Heart left ventricle (tissue), 13 donors: ENCODE measurements at regions not wholly inside any gene's neighbourhood (a gene's known extent, or its start where the extent isn't known, plus 50 kb on each side); places are given as distances from the start of the nearest gene placed in this dataset.

ENCODE experiments used
- CTCF ChIP-seq, 12 donors: fragments of 200-600 bp; sonication (generic) in 4 of 12; IDR thresholded peaks; one replicate each; pipeline versions ENCODE4 v1.5.0 to v1.8.0; 2018 to 2022; ENCODE audit warnings: antibody characterized with exemption in 12 of 12, mild to moderate bottlenecking in 5 of 12
- POLR2A ChIP-seq, 2 donors: fragments of 450-650 bp; IDR thresholded peaks; one replicate each; pipeline ENCODE4 v1.6.1; 2017; ENCODE audit warnings: antibody characterized with exemption in 2 of 2, mild to moderate bottlenecking in 2 of 2, moderate library complexity in 2 of 2
- donor health status: ischemic (EF 13 %, LVEDD 7.1; RV severe dilation, severe dysfunction).
- donor health status: DM: no; HTN: yes; CAD: no.
- donor health status: DM: no; HTN: no; CAD: no.
- donor health status: ischemic (EF 25% LVEDD 6.9; RV normal size, moderate dysfunction).
- donor health status: ischemic (EF 25% LVEDD 5.7; RV mildly dilated, moderate dysfunction).
- donor health status: ischemic (EF 35%, LVEDD 5.7; RV mildly dilated, moderate dysfunction).
- donor health status: nonischemic (EF 11% LVEDD 7.7; RV severe dilation, severe dysfunction).
- donor health status: DM: yes; HTN: yes; CAD: no.
- donor health status: PGD.
- donor health status: ischemic (EF 29% LVEDD 5.4; RV normal size, mild dysfunction).
- donor health status: nonischemic (EF 23%, LVEDD 6.1; RV moderate dilation, normal function).

DNA sequence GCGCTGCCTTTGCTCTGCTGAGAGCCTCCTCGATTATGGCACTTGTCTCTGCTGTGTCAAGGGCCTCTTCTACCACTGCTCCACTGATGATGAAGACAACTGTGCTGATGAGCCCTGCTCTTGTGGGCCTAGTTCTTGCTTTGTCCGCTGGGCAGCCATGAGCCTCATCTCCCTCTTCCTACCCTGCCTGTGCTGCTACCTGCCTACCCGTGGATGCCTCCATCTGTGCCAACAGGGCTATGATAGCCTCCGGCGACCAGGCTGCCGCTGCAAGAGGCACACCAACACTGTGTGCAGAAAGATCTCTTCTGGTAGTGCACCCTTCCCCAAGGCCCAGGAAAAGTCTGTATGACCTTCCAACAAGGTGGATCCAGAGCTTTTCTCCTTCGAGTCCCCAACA, 106.8 kb upstream of the VAMP7 start:
- no peak for TF ChIP-seq CTCF (IDR thresholded peaks at IDR 0.05)
- no peak for TF ChIP-seq POLR2A (IDR thresholded peaks at IDR 0.05)
